ENCODE measurements at regions not wholly inside any gene's neighbourhood (a gene's known extent, or its start where the extent isn't known, plus 50 kb on each side); places are given as distances from the start of the nearest gene placed in this dataset.

GRCh38 chr6:131381052-131381708, 191.8 kb upstream of the ARG1 start:
- no peaks in the 10 kb centered on the region for H3K4me1 Mint-ChIP-seq (ENCODE audit: low read depth, unreplicated experiment)
- Histone ChIP-seq H3K36me3 (ENCODE audit: control insufficient read depth, insufficient read depth, low read length) (no peaks in the 10 kb centered on the region), H3K4me3 (ENCODE audit: low read depth, low read length) (no peak overlapping the region), H3K9me3 (no peaks in the 10 kb centered on the region), H3K27me3 (replicated peaks; ENCODE audit: control insufficient read depth, insufficient read depth, low read length) (no peaks in the 10 kb centered on the region), H3K4me1 (no peaks in the 10 kb centered on the region)
- ChIA-PET CTCF (no interaction called here), POLR2A (no interaction called here)
- H3K27ac Mint-ChIP-seq (ENCODE audit: unreplicated experiment): no peak overlapping the region
- H3K9me3 Mint-ChIP-seq (ENCODE audit: unreplicated experiment): no peaks in the 10 kb centered on the region
- intact Hi-C loops (cut with micrococcal nuclease; ENCODE audit: unreplicated experiment): loop anchor here (10.0 kb wide), 1 partner anchor 186 kb away; no protein-coding TSS in a partner anchor
- BruUV-seq (replicated peaks): no TSS peak
- no peak for DNase-seq
- no peak for TF ChIP-seq CTCF (IDR thresholded peaks at IDR 0.05; ENCODE audit: insufficient read depth in 1 of 2, low read depth in 1 of 2, low read length in 1 of 2, severe bottlenecking in 1 of 2, unreplicated experiment in 1 of 2)
- H3K4me3 Mint-ChIP-seq (ENCODE audit: unreplicated experiment): no peak overlapping the region
- no peaks in the 10 kb centered on the region for H3K27me3 Mint-ChIP-seq (ENCODE audit: insufficient read depth, unreplicated experiment)
- no peaks in the 10 kb centered on the region for H3K36me3 Mint-ChIP-seq (ENCODE audit: insufficient read depth, unreplicated experiment)

- no peaks in the 10 kb centered on the region for H3K4me1 ChIP-seq
- no TSS peak for BruUV-seq (replicated peaks)
- no peaks in the 10 kb centered on the region for H3K27me3 ChIP-seq (replicated peaks; ENCODE audit: control insufficient read depth, insufficient read depth, low read length)
- Mint-ChIP-seq H3K9me3 (ENCODE audit: unreplicated experiment) (no peaks in the 10 kb centered on the region), H3K36me3 (ENCODE audit: insufficient read depth, unreplicated experiment) (no peaks in the 10 kb centered on the region), H3K4me3 (ENCODE audit: unreplicated experiment) (no peak overlapping the region), H3K4me1 (ENCODE audit: low read depth, unreplicated experiment) (no peaks in the 10 kb centered on the region), H3K27me3 (ENCODE audit: insufficient read depth, unreplicated experiment) (no peaks in the 10 kb centered on the region), H3K27ac (ENCODE audit: unreplicated experiment) (no peak overlapping the region)
- CTCF ChIA-PET: no interaction called here
- no peaks in the 10 kb centered on the region for H3K9me3 ChIP-seq
- POLR2A ChIA-PET: no interaction called here
- H3K4me3 ChIP-seq (ENCODE audit: low read depth, low read length): no peak overlapping the region
- no peaks in the 10 kb centered on the region for H3K36me3 ChIP-seq (ENCODE audit: control insufficient read depth, insufficient read depth, low read length)
- no peak for DNase-seq
- intact Hi-C loops (cut with micrococcal nuclease; ENCODE audit: unreplicated experiment): loop anchor here (10.0 kb wide), 1 partner anchor 187 kb away; no protein-coding TSS in a partner anchor
- no peak for TF ChIP-seq CTCF (IDR thresholded peaks at IDR 0.05; ENCODE audit: insufficient read depth in 1 of 2, low read depth in 1 of 2, low read length in 1 of 2, severe bottlenecking in 1 of 2, unreplicated experiment in 1 of 2)
Observed at GRCh38 chr6:131381709-131382093, 191.3 kb upstream of the ARG1 start.

DNA sequence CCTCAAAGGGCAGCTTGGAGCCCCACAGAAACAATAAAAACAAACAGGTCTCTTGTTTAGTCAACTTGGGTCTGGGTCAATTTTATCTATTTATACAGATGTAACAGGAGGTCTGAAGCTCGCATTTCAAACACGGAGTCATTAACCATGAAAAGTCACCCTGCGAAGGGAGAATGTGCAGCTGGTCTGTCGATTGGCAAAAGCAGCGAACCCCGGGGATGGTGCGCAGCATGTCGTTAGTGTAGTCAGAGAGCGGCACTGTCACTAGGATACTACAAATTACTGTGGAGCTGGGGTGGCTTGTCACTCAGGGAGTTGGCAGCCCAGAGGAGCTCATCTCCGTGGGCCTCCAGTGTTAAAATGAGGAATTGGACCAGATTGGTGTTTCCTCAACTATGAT, 190.4 kb upstream of the ARG1 start:
- DNase-seq: no peak
- Mint-ChIP-seq H3K36me3 (ENCODE audit: insufficient read depth, unreplicated experiment) (no peaks in the 10 kb centered on the region), H3K4me1 (ENCODE audit: low read depth, unreplicated experiment) (no peaks in the 10 kb centered on the region), H3K4me3 (ENCODE audit: unreplicated experiment) (no peak overlapping the region), H3K9me3 (ENCODE audit: unreplicated experiment) (no peaks in the 10 kb centered on the region), H3K27me3 (ENCODE audit: insufficient read depth, unreplicated experiment) (no peaks in the 10 kb centered on the region), H3K27ac (ENCODE audit: unreplicated experiment) (no peak overlapping the region)
- Histone ChIP-seq H3K4me3 (ENCODE audit: low read depth, low read length) (no peak overlapping the region), H3K36me3 (ENCODE audit: control insufficient read depth, insufficient read depth, low read length) (no peaks in the 10 kb centered on the region), H3K9me3 (no peaks in the 10 kb centered on the region), H3K4me1 (no peaks in the 10 kb centered on the region), H3K27me3 (replicated peaks; ENCODE audit: control insufficient read depth, insufficient read depth, low read length) (no peaks in the 10 kb centered on the region)
- TF ChIP-seq CTCF (IDR thresholded peaks at IDR 0.05; ENCODE audit: insufficient read depth in 1 of 2, low read depth in 1 of 2, low read length in 1 of 2, severe bottlenecking in 1 of 2, unreplicated experiment in 1 of 2): no peak
- CTCF ChIA-PET: no interaction called here
- POLR2A ChIA-PET: no interaction called here
- intact Hi-C loops (cut with micrococcal nuclease; ENCODE audit: unreplicated experiment): loop anchor here (10.0 kb wide), 1 partner anchor 188 kb away; no protein-coding TSS in a partner anchor
- no TSS peak for BruUV-seq (replicated peaks)
